ENCODE measurements at regions not wholly inside any gene's neighbourhood (a gene's known extent, or its start where the extent isn't known, plus 50 kb on each side); places are given as distances from the start of the nearest gene placed in this dataset.

DNA sequence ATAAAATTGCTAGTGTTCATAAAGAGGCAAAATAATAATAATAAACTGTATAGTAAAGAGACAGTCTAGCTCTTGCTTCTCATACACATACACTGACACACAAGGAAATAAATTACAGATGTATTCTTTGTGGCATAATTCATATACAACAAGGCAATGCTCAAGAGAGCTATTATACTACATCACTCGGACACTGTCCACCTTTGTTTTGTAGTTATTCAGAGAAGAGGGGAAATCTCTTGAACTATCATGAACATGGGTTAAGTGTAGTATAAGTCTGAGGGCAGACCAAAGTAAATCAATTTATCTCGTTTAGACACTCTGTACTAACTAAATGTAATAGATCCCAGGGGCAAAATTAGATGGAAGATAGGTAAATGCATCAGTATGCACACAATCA, 72.7 kb upstream of the PHIP start:
- ChIA-PET CTCF (no interaction called here), POLR2A (no interaction called here)
- no peaks in the 10 kb centered on the region for H3K9me3 Mint-ChIP-seq
- no peaks in the 10 kb centered on the region for H3K27me3 Mint-ChIP-seq
- H3K27ac Mint-ChIP-seq: no peak overlapping the region
- no peaks in the 10 kb centered on the region for H3K36me3 Mint-ChIP-seq (ENCODE audit: low read depth)
- no peak overlapping the region for H3K4me3 Mint-ChIP-seq
- intact Hi-C loops (cut with micrococcal nuclease): no loop called here
- DNase-seq: no peak
- ATAC-seq (ENCODE audit: low read depth): no peak
- H3K4me1 Mint-ChIP-seq: no peaks in the 10 kb centered on the region
- TF ChIP-seq, protein P1, sequence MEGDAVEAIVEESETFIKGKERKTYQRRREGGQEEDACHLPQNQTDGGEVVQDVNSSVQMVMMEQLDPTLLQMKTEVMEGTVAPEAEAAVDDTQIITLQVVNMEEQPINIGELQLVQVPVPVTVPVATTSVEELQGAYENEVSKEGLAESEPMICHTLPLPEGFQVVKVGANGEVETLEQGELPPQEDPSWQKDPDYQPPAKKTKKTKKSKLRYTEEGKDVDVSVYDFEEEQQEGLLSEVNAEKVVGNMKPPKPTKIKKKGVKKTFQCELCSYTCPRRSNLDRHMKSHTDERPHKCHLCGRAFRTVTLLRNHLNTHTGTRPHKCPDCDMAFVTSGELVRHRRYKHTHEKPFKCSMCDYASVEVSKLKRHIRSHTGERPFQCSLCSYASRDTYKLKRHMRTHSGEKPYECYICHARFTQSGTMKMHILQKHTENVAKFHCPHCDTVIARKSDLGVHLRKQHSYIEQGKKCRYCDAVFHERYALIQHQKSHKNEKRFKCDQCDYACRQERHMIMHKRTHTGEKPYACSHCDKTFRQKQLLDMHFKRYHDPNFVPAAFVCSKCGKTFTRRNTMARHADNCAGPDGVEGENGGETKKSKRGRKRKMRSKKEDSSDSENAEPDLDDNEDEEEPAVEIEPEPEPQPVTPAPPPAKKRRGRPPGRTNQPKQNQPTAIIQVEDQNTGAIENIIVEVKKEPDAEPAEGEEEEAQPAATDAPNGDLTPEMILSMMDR (IDR thresholded peaks at IDR 0.05): no peak

DNA sequence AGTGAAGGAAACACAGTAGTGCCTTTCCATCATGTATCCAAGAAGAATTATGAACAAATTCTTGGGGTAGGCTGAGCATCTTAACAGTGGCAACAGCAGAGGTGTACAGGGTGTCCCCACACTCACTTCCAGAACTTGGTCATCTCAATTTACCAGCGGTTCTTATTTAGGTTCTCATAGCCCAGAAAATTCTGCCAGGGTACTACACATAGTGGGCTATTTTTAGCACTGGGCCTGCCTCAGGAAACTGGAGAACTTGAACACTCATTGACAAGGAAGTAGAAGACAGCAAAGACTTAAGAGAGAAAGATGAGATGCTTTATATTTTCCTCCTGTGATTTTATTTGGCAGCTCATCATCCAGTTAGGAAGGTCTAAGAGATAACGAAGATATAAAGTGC, 71.8 kb upstream of the PHIP start:
- intact Hi-C loops (cut with micrococcal nuclease): no loop called here

DNA sequence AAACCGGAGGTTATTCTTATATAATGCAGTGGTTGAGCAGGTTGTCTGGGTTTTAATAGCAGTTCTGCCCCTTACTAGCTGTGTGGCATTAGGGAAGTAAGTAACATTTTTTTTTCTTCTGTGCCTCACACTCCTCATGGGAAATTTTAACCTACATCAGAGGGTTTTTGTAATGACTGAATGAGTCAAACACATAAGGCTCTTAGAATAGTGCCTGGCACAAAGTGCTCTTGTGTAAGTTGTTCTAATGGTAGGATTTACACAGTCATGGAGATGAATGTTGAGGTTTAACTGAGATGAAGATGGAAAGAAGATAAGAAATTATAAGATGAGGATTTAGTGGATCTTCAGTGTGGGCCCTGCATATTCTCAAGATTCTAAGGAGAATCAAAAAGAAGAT, 68.4 kb upstream of the PHIP start:
- ATAC-seq (ENCODE audit: low read depth): no peak
- ChIA-PET POLR2A (no interaction called here), CTCF (no interaction called here)

More for the DNA sequence above, 71.8 kb upstream of the PHIP start:
- Mint-ChIP-seq H3K4me3 (no peak overlapping the region), H3K9me3 (no peaks in the 10 kb centered on the region), H3K36me3 (ENCODE audit: low read depth) (no peaks in the 10 kb centered on the region), H3K4me1 (no peaks in the 10 kb centered on the region), H3K27ac (no peak overlapping the region), H3K27me3 (no peaks in the 10 kb centered on the region)
- ChIA-PET CTCF (no interaction called here), POLR2A (no interaction called here)
- DNase-seq (no peak), ATAC-seq (ENCODE audit: low read depth) (no peak)
- TF ChIP-seq, protein P1 (IDR thresholded peaks at IDR 0.05): no peak

DNA sequence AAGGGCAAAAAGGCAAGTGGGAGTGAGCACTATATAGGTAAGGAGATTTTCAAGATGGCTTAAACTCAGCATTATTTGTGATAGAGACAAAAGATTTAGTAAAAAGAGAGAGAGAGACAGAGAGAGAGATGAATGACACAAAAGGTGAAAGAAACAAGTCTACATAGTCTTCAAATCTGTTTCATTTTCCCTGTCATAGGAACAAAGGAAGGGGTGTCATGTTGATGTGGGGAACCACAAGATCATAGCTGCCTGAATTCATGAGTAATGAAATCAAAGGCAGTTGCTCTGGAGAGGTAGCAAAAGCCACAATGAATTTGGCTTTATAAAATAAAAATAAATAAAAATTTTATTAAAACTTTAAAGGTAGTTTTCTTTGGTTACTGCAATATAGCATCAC, 67.2 kb upstream of the PHIP start:
- ChIA-PET CTCF (no interaction called here), POLR2A (no interaction called here)
- TF ChIP-seq, protein P1 (IDR thresholded peaks at IDR 0.05): no peak
- Mint-ChIP-seq H3K9me3 (no peaks in the 10 kb centered on the region), H3K27ac (no peak overlapping the region), H3K27me3 (no peaks in the 10 kb centered on the region), H3K4me3 (no peak overlapping the region), H3K36me3 (ENCODE audit: low read depth) (no peaks in the 10 kb centered on the region), H3K4me1 (no peaks in the 10 kb centered on the region)
- intact Hi-C loops (cut with micrococcal nuclease): no loop called here
- DNase-seq (no peak), ATAC-seq (ENCODE audit: low read depth) (no peak)

More for the DNA sequence above, 68.4 kb upstream of the PHIP start:
- no peaks in the 10 kb centered on the region for H3K4me1 Mint-ChIP-seq
- no peak overlapping the region for H3K4me3 Mint-ChIP-seq
- TF ChIP-seq, protein P1 (IDR thresholded peaks at IDR 0.05): no peak
- H3K9me3 Mint-ChIP-seq: no peaks in the 10 kb centered on the region
- intact Hi-C loops (cut with micrococcal nuclease): no loop called here
- H3K27ac Mint-ChIP-seq: no peak overlapping the region
- H3K27me3 Mint-ChIP-seq: no peaks in the 10 kb centered on the region
- DNase-seq: no peak
- H3K36me3 Mint-ChIP-seq (ENCODE audit: low read depth): no peaks in the 10 kb centered on the region

DNA sequence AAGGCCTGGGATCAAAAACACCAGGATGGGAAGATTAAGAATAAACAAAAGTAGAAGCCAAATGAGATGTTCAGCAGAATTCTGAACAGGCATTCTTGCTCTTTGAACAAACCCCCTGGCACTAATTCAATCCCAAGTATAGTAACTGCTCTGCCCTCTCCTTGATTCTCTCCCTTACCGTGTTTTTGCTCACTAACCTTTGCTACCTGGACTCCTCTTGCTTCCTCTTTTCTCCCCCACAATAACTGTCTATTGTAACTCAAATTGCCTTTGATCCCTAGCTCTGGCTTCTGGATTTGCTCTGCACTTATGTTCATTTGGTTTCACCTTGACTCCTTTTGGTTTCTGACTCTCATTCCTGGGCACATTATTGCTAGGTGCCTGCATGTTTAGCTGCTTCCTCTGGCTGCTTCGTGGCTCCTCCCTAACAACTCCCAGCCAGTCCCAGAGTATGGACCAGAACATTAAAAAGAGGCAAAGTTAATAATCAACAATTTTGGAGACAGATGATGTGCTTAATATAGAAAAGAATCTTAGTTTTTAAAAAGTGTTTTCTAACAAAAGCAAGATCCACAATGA, 65.4 kb upstream of the PHIP start:
- intact Hi-C loops (cut with micrococcal nuclease): no loop called here
- Mint-ChIP-seq H3K4me3 (no peak overlapping the region), H3K36me3 (ENCODE audit: low read depth) (no peaks in the 10 kb centered on the region), H3K4me1 (no peaks in the 10 kb centered on the region), H3K9me3 (no peaks in the 10 kb centered on the region), H3K27ac (no peak overlapping the region), H3K27me3 (no peaks in the 10 kb centered on the region)
- POLR2A ChIA-PET: interaction anchor here (1.1 kb wide), 1 partner anchor 120 kb away, joined by 3 read pairs; no protein-coding TSS in a partner anchor
- ATAC-seq (ENCODE audit: low read depth): no peak
- CTCF ChIA-PET: no interaction called here
- no peak for DNase-seq
- TF ChIP-seq, protein P1 (IDR thresholded peaks at IDR 0.05): no peak
